Epithelial cell of esophagus (primary cell): ENCODE measurements at regions not wholly inside any gene's neighbourhood (a gene's known extent, or its start where the extent isn't known, plus 50 kb on each side); places are given as distances from the start of the nearest gene placed in this dataset.

Source experiments
- DNase-seq: peaks from one replicate; pipeline ENCODE4 v3.0.0; 2010; ENCODE audit warnings: low read depth
- H3K4me3 ChIP-seq: 2 replicates; pipeline ENCODE4 v1.5.1; 2011; ENCODE audit warnings: mild to moderate bottlenecking, low read length, control low read depth
- CTCF ChIP-seq: IDR thresholded peaks from 2 replicates; pipeline ENCODE4 v1.5.1; 2011; ENCODE audit warnings: low read depth, mild to moderate bottlenecking, low read length, control low read depth, inconsistent platforms; ENCODE audit not compliant: insufficient read depth; ENCODE audit errors: missing control alignments

- no peak for TF ChIP-seq CTCF
These were observed 126.2 kb upstream of the ETS2 start for GRCh38 chr21:38679534-38679933.

GRCh38 chr21:38680401-38680800, 125.3 kb upstream of the ETS2 start:
- TF ChIP-seq CTCF: no peak
- no peak for DNase-seq
- H3K4me3 ChIP-seq: no peak overlapping the region

More at GRCh38 chr21:38679534-38679933, 126.2 kb upstream of the ETS2 start:
- no peak overlapping the region for H3K4me3 ChIP-seq
- DNase-seq: no peak

- DNase-seq: peak; percentile 25
- no peak for TF ChIP-seq CTCF
- no peak overlapping the region for H3K4me3 ChIP-seq
These were observed 122.5 kb upstream of the ETS2 start for GRCh38 chr21:38683222-38683621.

- DNase-seq: no peak
- no peak overlapping the region for H3K4me3 ChIP-seq
- TF ChIP-seq CTCF: no peak
These were observed 117.7 kb upstream of the ETS2 start for GRCh38 chr21:38688068-38688467.

GRCh38 chr21:38691631-38692030, 114.1 kb upstream of the ETS2 start:
- TF ChIP-seq CTCF: no peak
- no peak for DNase-seq
- H3K4me3 ChIP-seq: no peak overlapping the region

- no peak overlapping the region for H3K4me3 ChIP-seq
- no peak for TF ChIP-seq CTCF
- DNase-seq: no peak
These were observed 109.2 kb upstream of the ETS2 start for GRCh38 chr21:38696579-38696978.

GRCh38 chr21:38699048-38699447, 106.7 kb upstream of the ETS2 start:
- no peak for TF ChIP-seq CTCF
- no peak overlapping the region for H3K4me3 ChIP-seq
- DNase-seq: no peak
